ENCODE measurements at regions not wholly inside any gene's neighbourhood (a gene's known extent, or its start where the extent isn't known, plus 50 kb on each side); places are given as distances from the start of the nearest gene placed in this dataset.

DNA sequence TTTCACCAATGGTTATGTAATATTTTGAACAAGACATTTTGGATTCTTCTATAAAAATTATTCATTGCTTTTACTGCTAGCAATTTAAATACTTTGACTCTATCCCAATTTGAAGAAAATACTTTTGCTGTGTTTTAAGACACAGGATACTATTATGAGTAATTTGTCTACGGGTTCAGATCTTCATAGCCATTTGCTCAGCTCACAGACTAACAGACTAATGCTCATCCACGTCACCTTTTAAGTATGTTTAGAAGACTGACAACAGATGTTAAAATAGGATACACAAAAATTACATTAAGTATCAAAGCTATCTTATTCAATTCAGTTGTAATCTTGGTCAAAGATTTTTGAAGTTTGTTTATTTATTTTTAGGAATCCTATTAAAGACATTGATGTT is 251.3 kb upstream of the CHRM2 start:
- WGBS (ENCODE audit: extremely low coverage, insufficient read length, low lambda C conversion rate) = no CpG with 5 or more reads among the region's 2 CpGs

More for the DNA sequence above, 251.3 kb upstream of the CHRM2 start:
- H4K20me1 ChIP-seq (ENCODE audit: control insufficient read depth, insufficient read depth, insufficient read length) = no peaks in the 10 kb centered on the region
- no peak overlapping the region for H2BK12ac ChIP-seq (ENCODE audit: insufficient read length, low read depth, low read length)
- H3K27ac ChIP-seq (ENCODE audit: insufficient read length, low read depth, low read length) = no peak overlapping the region
- no peak overlapping the region for H4K8ac ChIP-seq (replicated peaks; ENCODE audit: insufficient read length, low read depth, low read length)
- H3K18ac ChIP-seq (ENCODE audit: insufficient read length, low read depth, low read length) = no peak overlapping the region
- H3K9me3 ChIP-seq (ENCODE audit: control insufficient read depth, low read depth, low read length) = no peaks in the 10 kb centered on the region
- no peak overlapping the region for H3K14ac ChIP-seq (ENCODE audit: insufficient read depth, low read length)
- H2BK5ac ChIP-seq (ENCODE audit: insufficient read length, low read length) = no peak overlapping the region
- H3K56ac ChIP-seq (ENCODE audit: insufficient read length, low read depth, low read length) = no peak overlapping the region
- peaks cover 0 to 5% (median 0%) of the 10 kb centered on the region in 3 experiments; a peak in 1 of 7 replicates for H3K36me3 Mint-ChIP-seq (ENCODE audit: insufficient read depth in 1 of 3, low read depth in 3 of 3)
- H3K23ac ChIP-seq (ENCODE audit: insufficient read length, low read depth, low read length) = no peak overlapping the region
- H3K27ac Mint-ChIP-seq = no peak overlapping the region
- H3K9ac ChIP-seq (ENCODE audit: extremely low read depth, insufficient read length, low read length) = no peak overlapping the region
- no peak overlapping the region for H3T11ph ChIP-seq (ENCODE audit: low read length)
- no peak overlapping the region for H3K4ac ChIP-seq (ENCODE audit: low read depth, low read length)
- H3K27me3 Mint-ChIP-seq (ENCODE audit: low read depth) = peaks cover 17% of the 10 kb centered on the region
- H3K23me2 ChIP-seq (ENCODE audit: insufficient read length, low read depth, low read length, poor library complexity, severe bottlenecking) = no peaks in the 10 kb centered on the region
- DNase-seq = no peak
- no peak overlapping the region for H2BK20ac ChIP-seq (ENCODE audit: low read depth, low read length, poor library complexity, severe bottlenecking)
- no peak overlapping the region for H4K5ac ChIP-seq (ENCODE audit: insufficient read length, low read depth, low read length)
- H3K4me1 ChIP-seq (ENCODE audit: insufficient read depth, low read length) = no peaks in the 10 kb centered on the region
- H3K9me3 Mint-ChIP-seq = peaks cover 2 to 5% of the 10 kb centered on the region in 2 experiments; a peak in 2 of 5 replicates
- no peaks in the 10 kb centered on the region for H3K27me3 ChIP-seq (ENCODE audit: insufficient read depth, low read length)
- no peak overlapping the region for H2BK15ac ChIP-seq (ENCODE audit: low read depth, low read length)
- no peak overlapping the region for H2AK5ac ChIP-seq (ENCODE audit: insufficient read length, low read length)
- H2BK120ac ChIP-seq (ENCODE audit: low read depth, low read length, poor library complexity, severe bottlenecking) = no peak overlapping the region
- H3K79me2 ChIP-seq (ENCODE audit: insufficient read depth, low read length) = no peaks in the 10 kb centered on the region
- H2AFZ ChIP-seq (ENCODE audit: low read length) = no peak overlapping the region
- peaks cover 0 to 3% of the 10 kb centered on the region in 2 experiments; a peak in 1 of 4 replicates for H3K4me1 Mint-ChIP-seq
- TF ChIP-seq, protein P1, sequence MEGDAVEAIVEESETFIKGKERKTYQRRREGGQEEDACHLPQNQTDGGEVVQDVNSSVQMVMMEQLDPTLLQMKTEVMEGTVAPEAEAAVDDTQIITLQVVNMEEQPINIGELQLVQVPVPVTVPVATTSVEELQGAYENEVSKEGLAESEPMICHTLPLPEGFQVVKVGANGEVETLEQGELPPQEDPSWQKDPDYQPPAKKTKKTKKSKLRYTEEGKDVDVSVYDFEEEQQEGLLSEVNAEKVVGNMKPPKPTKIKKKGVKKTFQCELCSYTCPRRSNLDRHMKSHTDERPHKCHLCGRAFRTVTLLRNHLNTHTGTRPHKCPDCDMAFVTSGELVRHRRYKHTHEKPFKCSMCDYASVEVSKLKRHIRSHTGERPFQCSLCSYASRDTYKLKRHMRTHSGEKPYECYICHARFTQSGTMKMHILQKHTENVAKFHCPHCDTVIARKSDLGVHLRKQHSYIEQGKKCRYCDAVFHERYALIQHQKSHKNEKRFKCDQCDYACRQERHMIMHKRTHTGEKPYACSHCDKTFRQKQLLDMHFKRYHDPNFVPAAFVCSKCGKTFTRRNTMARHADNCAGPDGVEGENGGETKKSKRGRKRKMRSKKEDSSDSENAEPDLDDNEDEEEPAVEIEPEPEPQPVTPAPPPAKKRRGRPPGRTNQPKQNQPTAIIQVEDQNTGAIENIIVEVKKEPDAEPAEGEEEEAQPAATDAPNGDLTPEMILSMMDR (conservative IDR thresholded peaks at IDR 0.05) = no peak
- no peaks in the 10 kb centered on the region for H3K79me1 ChIP-seq (ENCODE audit: insufficient read depth, low read depth, low read length, poor library complexity, severe bottlenecking)
- H3K4me3 Mint-ChIP-seq = no peak overlapping the region
- H3K4me2 ChIP-seq (ENCODE audit: insufficient read depth, insufficient read length, low read length) = no peak overlapping the region
- no peak overlapping the region for H4K91ac ChIP-seq (ENCODE audit: insufficient read length, low read depth, low read length)
